ENCODE measurements at regions not wholly inside any gene's neighbourhood (a gene's known extent, or its start where the extent isn't known, plus 50 kb on each side); places are given as distances from the start of the nearest gene placed in this dataset.

- Histone ChIP-seq H4K91ac (replicated peaks; ENCODE audit: insufficient read length, low read length) (peak overlapping the region; percentile 17), H4K5ac (ENCODE audit: insufficient read length, low read depth, low read length) (no peak overlapping the region), H2BK12ac (ENCODE audit: low read depth, low read length) (no peak overlapping the region), H2BK5ac (ENCODE audit: low read depth, low read length) (no peak overlapping the region), H2AFZ (ENCODE audit: low read length) (no peak overlapping the region), H3K9me3 (ENCODE audit: insufficient read depth in 2 of 2, low read depth in 1 of 2, low read length in 1 of 2) (peaks cover 2 to 10% of the 10 kb centered on the region in 2 experiments; a peak in 2 of 4 replicates), H2BK20ac (ENCODE audit: low read length) (no peak overlapping the region), H3K18ac (ENCODE audit: extremely low read depth, low read length) (no peak overlapping the region), H3K23me2 (ENCODE audit: low read depth, low read length) (no peaks in the 10 kb centered on the region), H2BK120ac (replicated peaks; ENCODE audit: low read depth, low read length) (no peak overlapping the region), H3K79me2 (ENCODE audit: control insufficient read depth in 1 of 2, insufficient read depth in 2 of 2, low read length in 2 of 2) (no peaks in the 10 kb centered on the region), H3K4ac (replicated peaks; ENCODE audit: insufficient read length, low read depth, low read length) (no peak overlapping the region), H3K56ac (replicated peaks; ENCODE audit: insufficient read length, low read depth, low read length) (no peak overlapping the region), H4K8ac (ENCODE audit: extremely low read depth, insufficient read depth, low read length) (no peak overlapping the region), H3K27me3 (replicated peaks in 1 of 4; ENCODE audit: control insufficient read depth in 3 of 4, extremely low read depth in 1 of 4, insufficient read depth in 3 of 4, low read length in 3 of 4) (no peaks in the 10 kb centered on the region), H2AK5ac (ENCODE audit: low read depth, low read length) (no peak overlapping the region), H3K4me3 (ENCODE audit: extremely low read depth in 1 of 4, insufficient read depth in 2 of 4, low read depth in 3 of 4, low read length in 4 of 4) (no peak overlapping the region), H2BK15ac (ENCODE audit: low read length) (no peak overlapping the region), H3K36me3 (ENCODE audit: control insufficient read depth in 2 of 4, insufficient read depth in 4 of 4, low read length in 3 of 4) (no peaks in the 10 kb centered on the region), H3K9ac (replicated peaks in 1 of 4; ENCODE audit: extremely low read depth in 1 of 4, low read depth in 3 of 4, low read length in 3 of 4) (no peak overlapping the region), H3K23ac (ENCODE audit: insufficient read length) (no peak overlapping the region), H3K4me2 (ENCODE audit: insufficient read depth in 1 of 2, low read depth in 2 of 2, low read length in 2 of 2) (no peak overlapping the region), H4K20me1 (replicated peaks in 1 of 2; ENCODE audit: control insufficient read depth in 1 of 2, insufficient read depth in 2 of 2, low read length in 2 of 2) (no peaks in the 10 kb centered on the region), H3K79me1 (ENCODE audit: low read depth, low read length) (no peaks in the 10 kb centered on the region), H3K14ac (ENCODE audit: insufficient read length) (no peak overlapping the region), H3K27ac (ENCODE audit: low read depth, low read length) (no peak overlapping the region), H3K4me1 (replicated peaks in 1 of 4; ENCODE audit: control insufficient read depth in 3 of 4, insufficient read depth in 4 of 4, low read length in 3 of 4) (peaks cover 0 to 3% (median 0%) of the 10 kb centered on the region in 4 experiments; a peak in 2 of 7 replicates)
- no peak for FAIRE-seq
- ChIA-PET CTCF (ENCODE audit: partially characterized antibody) (interaction anchor here (1.2 kb wide), 1 partner anchor 11 kb away, joined by 3 read pairs; no protein-coding TSS in a partner anchor), POLR2A (ENCODE audit: partially characterized antibody) (no interaction called here)
- TF ChIP-seq E2F6 (IDR thresholded peaks at IDR 0.05) (no peak), BACH1 (IDR thresholded peaks at IDR 0.05; ENCODE audit: low read length) (no peak), NRF1 (IDR thresholded peaks at IDR 0.05; ENCODE audit: low read depth, low read length) (no peak), SP1 (IDR thresholded peaks at IDR 0.05; ENCODE audit: low read depth, low read length) (no peak), ATF2 (IDR thresholded peaks at IDR 0.05; ENCODE audit: low read length) (no peak), EGR1 (IDR thresholded peaks at IDR 0.05; ENCODE audit: borderline replicate concordance, low read depth, low read length) (no peak)
- WGBS, 2 experiments (ENCODE audit: extremely low coverage in 1 of 2, insufficient coverage in 1 of 2, insufficient read length in 1 of 2, insufficient replicate concordance in 2 of 2, low coverage in 1 of 2, low lambda C conversion rate in 2 of 2, missing lambda C conversion rate in 1 of 2) = 78% methylated on average over 11 of the region's 11 CpGs; no CpG with 5 or more reads in 1 of the 2 experiments
- no peak for DNase-seq (ENCODE audit: low read depth in 1 of 2, low spot score in 2 of 2)
Observed at GRCh38 chr5:124395287-124395686, 351.2 kb downstream of the ZNF608 start.

Measured in H1 (cell line).